GM19043 (cell line): ENCODE measurements at regions not wholly inside any gene's neighbourhood (a gene's known extent, or its start where the extent isn't known, plus 50 kb on each side); places are given as distances from the start of the nearest gene placed in this dataset.
A peak's percentile ranks its signal among the peaks of the same experiment; 100 is the strongest.

Experiments used
- ATAC-seq: cut with Tn5 transposase; IDR thresholded peaks from one replicate; pipeline ENCODE4 v1.9.1; 2021; ENCODE audit warnings: low read depth; ENCODE audit not compliant: unreplicated experiment

GRCh38 chr1:110766336-110766647 is 91.6 kb upstream of the KCNA3 start:
- ATAC-seq, result no peak

GRCh38 chr1:110765640-110766335 is 91.0 kb upstream of the KCNA3 start:
- no peak for ATAC-seq

- ATAC-seq, result no peak
Measured at GRCh38 chr1:110763149-110763548, 88.4 kb upstream of the KCNA3 start.

GRCh38 chr1:110760321-110760720 is 85.6 kb upstream of the KCNA3 start:
- ATAC-seq, result no peak

GRCh38 chr1:110756506-110756905 is 81.8 kb upstream of the KCNA3 start:
- no peak for ATAC-seq

GRCh38 chr1:110752941-110753725 is 78.4 kb upstream of the KCNA3 start:
- no peak for ATAC-seq

- no peak for ATAC-seq
Measured at GRCh38 chr1:110750562-110750961, 75.8 kb upstream of the KCNA3 start.

- no peak for ATAC-seq
Measured at GRCh38 chr1:110749960-110750359, 75.2 kb upstream of the KCNA3 start.

- ATAC-seq, result no peak
Measured at GRCh38 chr1:110746644-110747259, 72.0 kb upstream of the KCNA3 start.

- no peak for ATAC-seq
Measured at GRCh38 chr1:110743397-110743796, 68.7 kb upstream of the KCNA3 start.

GRCh38 chr1:110736900-110737605 is 62.3 kb upstream of the KCNA3 start:
- no peak for ATAC-seq

GRCh38 chr1:110734133-110734680 is 59.5 kb upstream of the KCNA3 start:
- no peak for ATAC-seq

- ATAC-seq, result no peak
Measured at GRCh38 chr1:110731529-110731928, 56.8 kb upstream of the KCNA3 start.

GRCh38 chr1:110728388-110729001 is 53.8 kb upstream of the KCNA3 start:
- ATAC-seq, result no peak

- ATAC-seq, result no peak
Measured at GRCh38 chr1:110727246-110727645, 52.5 kb upstream of the KCNA3 start.

- ATAC-seq, result peak; percentile 94
Measured at GRCh38 chr1:110726755-110727154, 52.0 kb upstream of the KCNA3 start.
